GM12878 (cell line): ENCODE measurements at regions not wholly inside any gene's neighbourhood (a gene's known extent, or its start where the extent isn't known, plus 50 kb on each side); places are given as distances from the start of the nearest gene placed in this dataset.

ENCODE experiments used
- EZH2 ChIP-seq: IDR thresholded peaks from 2 replicates; pipeline ENCODE4 v1.6.1; 2012; ENCODE audit warnings: low read depth, mild to moderate bottlenecking, control low read depth, inconsistent platforms, low read length, borderline replicate concordance; ENCODE audit not compliant: control insufficient read depth
- MAX ChIP-seq: IDR thresholded peaks from 2 replicates; pipeline ENCODE4 v1.6.1; 2012; ENCODE audit warnings: low read depth, low read length, improper control_type of control experiment
- POLR2A ChIP-seq: IDR thresholded peaks from 2 replicates; pipeline ENCODE4 v1.6.1; 2011; ENCODE audit warnings: low read depth, mild to moderate bottlenecking, low read length
- PRDM15 ChIP-seq: fragments of 450-650 bp; formaldehyde crosslinking; IDR thresholded peaks from 2 replicates; pipeline ENCODE4 v1.4.0; 2020; ENCODE audit warnings: mild to moderate bottlenecking, moderate library complexity
- RAD21 ChIP-seq: IDR thresholded peaks from 2 replicates; pipeline ENCODE4 v1.6.1; 2011; ENCODE audit warnings: mild to moderate bottlenecking, low read depth, low read length, moderate library complexity; ENCODE audit not compliant: insufficient read depth
- SMAD1 ChIP-seq: fragments of 450-650 bp; IDR thresholded peaks from 2 replicates; pipeline ENCODE4 v1.6.1; 2018; ENCODE audit warnings: mild to moderate bottlenecking, low read depth; ENCODE audit not compliant: partially characterized antibody
- TARDBP ChIP-seq: IDR thresholded peaks from 2 replicates; pipeline ENCODE4 v1.6.1; 2016; ENCODE audit warnings: borderline replicate concordance
- TCF7 ChIP-seq: IDR thresholded peaks from 2 replicates; pipeline ENCODE4 v1.6.1; 2014; ENCODE audit warnings: antibody characterized with exemption, borderline replicate concordance
- ZSCAN29 ChIP-seq: fragments of 450-650 bp; IDR thresholded peaks from 2 replicates; pipeline ENCODE4 v1.6.1; 2017; ENCODE audit warnings: mild to moderate bottlenecking, moderate library complexity
- TF ChIP-seq, protein P1 (sequence below), 3 experiments: IDR thresholded peaks in 2 of 3; conservative IDR thresholded peaks in 1 of 3; 2 replicates each; pipeline ENCODE4 v1.5.1; 2011; ENCODE audit warnings: low read depth in 3 of 3, low read length in 3 of 3, mild to moderate bottlenecking in 3 of 3, control low read depth in 2 of 3, moderate library complexity in 2 of 3, inconsistent platforms in 1 of 3, mixed read lengths in 1 of 3; ENCODE audit not compliant: control insufficient read depth in 2 of 3, insufficient read depth in 1 of 3; ENCODE audit errors: extremely low read depth in 1 of 3
- TF ChIP-seq, protein P2 (sequence below): IDR thresholded peaks from 2 replicates; pipeline ENCODE4 v1.6.1; 2012; ENCODE audit warnings: low read depth, low read length, improper control_type of control experiment
- TF ChIP-seq, protein P3 (sequence below): fragments of 450-650 bp; IDR thresholded peaks from 2 replicates; pipeline ENCODE4 v1.6.1; 2014; ENCODE audit warnings: mild to moderate bottlenecking

DNA sequence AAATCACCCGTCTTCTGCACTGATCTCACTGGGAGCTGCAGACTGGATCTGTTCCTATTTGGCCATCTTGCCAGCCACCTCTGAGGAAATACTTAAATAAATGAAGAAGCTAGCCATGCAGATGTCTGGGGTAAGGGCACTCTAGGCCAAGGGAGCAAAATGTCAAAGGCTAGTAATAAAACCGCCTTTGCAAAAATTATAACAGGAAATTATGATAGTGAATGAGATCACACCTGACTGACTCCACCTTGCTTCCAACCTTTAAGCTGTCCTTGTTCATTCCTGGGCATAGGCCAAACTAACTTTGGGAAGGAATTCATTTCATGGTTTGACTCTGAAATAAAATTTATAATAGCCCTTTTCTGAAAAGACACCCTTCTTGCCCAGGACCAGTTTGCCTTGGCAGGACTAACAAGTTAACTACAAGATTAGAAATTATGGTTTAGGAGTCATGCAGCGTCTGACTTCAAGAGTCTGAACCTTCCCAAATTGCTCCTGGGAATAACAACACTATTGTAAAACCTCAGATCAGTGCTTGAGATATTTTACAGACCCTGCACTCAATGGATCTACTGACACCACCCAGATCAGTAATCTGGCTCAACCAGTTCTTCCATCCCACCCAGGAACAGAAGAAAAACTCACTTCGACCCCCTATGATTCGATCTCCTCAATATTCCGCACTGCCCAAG lies 246.9 kb upstream of the HDX start:
- TF ChIP-seq PRDM15 (CRISPR knock-in tag) (no peak), SMAD1 (no peak), POLR2A (no peak), MAX (no peak), TCF7 (no peak), EZH2 (no peak), TARDBP (no peak), RAD21 (no peak), ZSCAN29 (no peak)
- TF ChIP-seq, protein P1, sequence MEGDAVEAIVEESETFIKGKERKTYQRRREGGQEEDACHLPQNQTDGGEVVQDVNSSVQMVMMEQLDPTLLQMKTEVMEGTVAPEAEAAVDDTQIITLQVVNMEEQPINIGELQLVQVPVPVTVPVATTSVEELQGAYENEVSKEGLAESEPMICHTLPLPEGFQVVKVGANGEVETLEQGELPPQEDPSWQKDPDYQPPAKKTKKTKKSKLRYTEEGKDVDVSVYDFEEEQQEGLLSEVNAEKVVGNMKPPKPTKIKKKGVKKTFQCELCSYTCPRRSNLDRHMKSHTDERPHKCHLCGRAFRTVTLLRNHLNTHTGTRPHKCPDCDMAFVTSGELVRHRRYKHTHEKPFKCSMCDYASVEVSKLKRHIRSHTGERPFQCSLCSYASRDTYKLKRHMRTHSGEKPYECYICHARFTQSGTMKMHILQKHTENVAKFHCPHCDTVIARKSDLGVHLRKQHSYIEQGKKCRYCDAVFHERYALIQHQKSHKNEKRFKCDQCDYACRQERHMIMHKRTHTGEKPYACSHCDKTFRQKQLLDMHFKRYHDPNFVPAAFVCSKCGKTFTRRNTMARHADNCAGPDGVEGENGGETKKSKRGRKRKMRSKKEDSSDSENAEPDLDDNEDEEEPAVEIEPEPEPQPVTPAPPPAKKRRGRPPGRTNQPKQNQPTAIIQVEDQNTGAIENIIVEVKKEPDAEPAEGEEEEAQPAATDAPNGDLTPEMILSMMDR (IDR thresholded peaks at IDR 0.05 in 2 of 3, conservative IDR thresholded peaks at IDR 0.05 in 1 of 3; ENCODE audit: control insufficient read depth in 2 of 3, extremely low read depth in 1 of 3, insufficient read depth in 1 of 3, low read depth in 3 of 3, low read length in 3 of 3), result no peak
- TF ChIP-seq, protein P2, sequence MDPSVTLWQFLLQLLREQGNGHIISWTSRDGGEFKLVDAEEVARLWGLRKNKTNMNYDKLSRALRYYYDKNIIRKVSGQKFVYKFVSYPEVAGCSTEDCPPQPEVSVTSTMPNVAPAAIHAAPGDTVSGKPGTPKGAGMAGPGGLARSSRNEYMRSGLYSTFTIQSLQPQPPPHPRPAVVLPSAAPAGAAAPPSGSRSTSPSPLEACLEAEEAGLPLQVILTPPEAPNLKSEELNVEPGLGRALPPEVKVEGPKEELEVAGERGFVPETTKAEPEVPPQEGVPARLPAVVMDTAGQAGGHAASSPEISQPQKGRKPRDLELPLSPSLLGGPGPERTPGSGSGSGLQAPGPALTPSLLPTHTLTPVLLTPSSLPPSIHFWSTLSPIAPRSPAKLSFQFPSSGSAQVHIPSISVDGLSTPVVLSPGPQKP, result no peak
- TF ChIP-seq, protein P3, sequence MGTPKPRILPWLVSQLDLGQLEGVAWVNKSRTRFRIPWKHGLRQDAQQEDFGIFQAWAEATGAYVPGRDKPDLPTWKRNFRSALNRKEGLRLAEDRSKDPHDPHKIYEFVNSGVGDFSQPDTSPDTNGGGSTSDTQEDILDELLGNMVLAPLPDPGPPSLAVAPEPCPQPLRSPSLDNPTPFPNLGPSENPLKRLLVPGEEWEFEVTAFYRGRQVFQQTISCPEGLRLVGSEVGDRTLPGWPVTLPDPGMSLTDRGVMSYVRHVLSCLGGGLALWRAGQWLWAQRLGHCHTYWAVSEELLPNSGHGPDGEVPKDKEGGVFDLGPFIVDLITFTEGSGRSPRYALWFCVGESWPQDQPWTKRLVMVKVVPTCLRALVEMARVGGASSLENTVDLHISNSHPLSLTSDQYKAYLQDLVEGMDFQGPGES, result no peak
